Osteocyte (in vitro differentiated cells): ENCODE measurements at regions not wholly inside any gene's neighbourhood (a gene's known extent, or its start where the extent isn't known, plus 50 kb on each side); places are given as distances from the start of the nearest gene placed in this dataset.

Experiments
- DNase-seq: peaks from one replicate; pipeline ENCODE4 v3.0.0; 2021; ENCODE audit warnings: mixed read lengths; ENCODE audit not compliant: unreplicated experiment; ENCODE audit errors: extremely low spot score
- H3K27ac Mint-ChIP-seq: one replicate; pipeline ENCODE4 v1.8.0; 2021; ENCODE audit warnings: mild to moderate bottlenecking, mixed read lengths; ENCODE audit not compliant: unreplicated experiment
- H3K27me3 Mint-ChIP-seq: one replicate; pipeline ENCODE4 v1.8.0; 2021; ENCODE audit warnings: mixed read lengths; ENCODE audit not compliant: unreplicated experiment
- H3K36me3 Mint-ChIP-seq: one replicate; pipeline ENCODE4 v1.8.0; 2021; ENCODE audit warnings: mixed read lengths; ENCODE audit not compliant: unreplicated experiment
- H3K4me1 Mint-ChIP-seq: one replicate; pipeline ENCODE4 v1.8.0; 2021; ENCODE audit warnings: mixed read lengths; ENCODE audit not compliant: unreplicated experiment
- H3K4me3 Mint-ChIP-seq: one replicate; pipeline ENCODE4 v1.8.0; 2021; ENCODE audit warnings: mild to moderate bottlenecking, moderate library complexity, mixed read lengths; ENCODE audit not compliant: unreplicated experiment
- H3K9me3 Mint-ChIP-seq: one replicate; pipeline ENCODE4 v1.8.0; 2021; ENCODE audit warnings: mixed read lengths; ENCODE audit not compliant: unreplicated experiment
- TF ChIP-seq, protein P1 (sequence below): fragments of 200-600 bp; sonication (generic); IDR thresholded peaks from 2 replicates; pipeline ENCODE4 v1.5.0; 2021; ENCODE audit warnings: antibody characterized with exemption, mild to moderate bottlenecking, moderate library complexity

GRCh38 chr15:98123297-98123696 is 162.8 kb downstream of the ARRDC4 start:
- Mint-ChIP-seq H3K4me3 (no peak overlapping the region), H3K27me3 (no peaks in the 10 kb centered on the region), H3K36me3 (no peaks in the 10 kb centered on the region), H3K9me3 (no peaks in the 10 kb centered on the region), H3K27ac (no peak overlapping the region), H3K4me1 (peaks cover 56% of the 10 kb centered on the region)
- no peak for DNase-seq
- TF ChIP-seq, protein P1, sequence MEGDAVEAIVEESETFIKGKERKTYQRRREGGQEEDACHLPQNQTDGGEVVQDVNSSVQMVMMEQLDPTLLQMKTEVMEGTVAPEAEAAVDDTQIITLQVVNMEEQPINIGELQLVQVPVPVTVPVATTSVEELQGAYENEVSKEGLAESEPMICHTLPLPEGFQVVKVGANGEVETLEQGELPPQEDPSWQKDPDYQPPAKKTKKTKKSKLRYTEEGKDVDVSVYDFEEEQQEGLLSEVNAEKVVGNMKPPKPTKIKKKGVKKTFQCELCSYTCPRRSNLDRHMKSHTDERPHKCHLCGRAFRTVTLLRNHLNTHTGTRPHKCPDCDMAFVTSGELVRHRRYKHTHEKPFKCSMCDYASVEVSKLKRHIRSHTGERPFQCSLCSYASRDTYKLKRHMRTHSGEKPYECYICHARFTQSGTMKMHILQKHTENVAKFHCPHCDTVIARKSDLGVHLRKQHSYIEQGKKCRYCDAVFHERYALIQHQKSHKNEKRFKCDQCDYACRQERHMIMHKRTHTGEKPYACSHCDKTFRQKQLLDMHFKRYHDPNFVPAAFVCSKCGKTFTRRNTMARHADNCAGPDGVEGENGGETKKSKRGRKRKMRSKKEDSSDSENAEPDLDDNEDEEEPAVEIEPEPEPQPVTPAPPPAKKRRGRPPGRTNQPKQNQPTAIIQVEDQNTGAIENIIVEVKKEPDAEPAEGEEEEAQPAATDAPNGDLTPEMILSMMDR: no peak

DNA sequence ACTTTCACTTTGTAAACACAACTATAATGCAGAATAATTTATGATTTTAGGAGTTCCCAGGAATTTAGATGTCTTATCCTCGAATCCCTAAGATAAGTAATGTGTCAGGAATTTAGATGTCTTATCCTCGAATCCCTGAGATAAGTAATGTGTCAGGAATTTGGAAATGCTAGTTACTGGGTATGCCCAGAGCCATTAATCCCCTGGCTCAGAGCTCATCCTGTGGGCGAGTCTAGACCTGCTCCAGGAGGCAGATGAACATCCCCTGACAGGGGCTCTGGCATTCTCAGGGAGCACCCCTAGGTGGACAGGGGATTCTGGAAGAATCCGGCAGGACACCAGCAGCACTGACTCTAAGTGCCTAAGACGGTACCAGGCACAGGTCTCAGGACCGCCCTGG is 163.3 kb downstream of the ARRDC4 start:
- DNase-seq: no peak
- Mint-ChIP-seq H3K27ac (no peak overlapping the region), H3K9me3 (no peaks in the 10 kb centered on the region), H3K36me3 (no peaks in the 10 kb centered on the region), H3K4me1 (peaks cover 56% of the 10 kb centered on the region), H3K27me3 (no peaks in the 10 kb centered on the region), H3K4me3 (no peak overlapping the region)
- TF ChIP-seq, protein P1: no peak

DNA sequence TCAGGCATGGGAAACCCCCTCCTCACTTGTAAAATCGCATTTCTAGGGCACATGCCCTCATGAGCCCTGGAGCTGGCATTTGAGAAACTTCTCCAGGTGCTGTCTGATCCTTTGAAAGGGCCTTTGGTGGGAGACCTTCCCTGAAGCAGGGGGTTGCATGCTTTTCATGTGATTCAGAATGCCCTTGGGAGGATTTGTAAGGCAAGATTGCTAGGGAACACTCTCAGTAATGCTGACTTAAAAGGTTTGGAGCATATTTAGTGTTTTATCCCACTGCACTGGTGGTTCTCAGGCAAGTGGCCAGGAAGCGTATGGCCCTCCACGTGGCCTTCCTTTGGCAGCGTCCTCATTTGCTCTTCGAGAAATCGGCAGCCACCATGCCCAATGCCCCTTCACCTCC is 164.1 kb downstream of the ARRDC4 start:
- TF ChIP-seq, protein P1: no peak
- H3K27ac Mint-ChIP-seq: peak overlapping the region; percentile 58
- no peak for DNase-seq
- no peaks in the 10 kb centered on the region for H3K9me3 Mint-ChIP-seq
- no peaks in the 10 kb centered on the region for H3K27me3 Mint-ChIP-seq
- no peak overlapping the region for H3K4me3 Mint-ChIP-seq
- no peaks in the 10 kb centered on the region for H3K36me3 Mint-ChIP-seq
- peaks cover 56% of the 10 kb centered on the region for H3K4me1 Mint-ChIP-seq

DNA sequence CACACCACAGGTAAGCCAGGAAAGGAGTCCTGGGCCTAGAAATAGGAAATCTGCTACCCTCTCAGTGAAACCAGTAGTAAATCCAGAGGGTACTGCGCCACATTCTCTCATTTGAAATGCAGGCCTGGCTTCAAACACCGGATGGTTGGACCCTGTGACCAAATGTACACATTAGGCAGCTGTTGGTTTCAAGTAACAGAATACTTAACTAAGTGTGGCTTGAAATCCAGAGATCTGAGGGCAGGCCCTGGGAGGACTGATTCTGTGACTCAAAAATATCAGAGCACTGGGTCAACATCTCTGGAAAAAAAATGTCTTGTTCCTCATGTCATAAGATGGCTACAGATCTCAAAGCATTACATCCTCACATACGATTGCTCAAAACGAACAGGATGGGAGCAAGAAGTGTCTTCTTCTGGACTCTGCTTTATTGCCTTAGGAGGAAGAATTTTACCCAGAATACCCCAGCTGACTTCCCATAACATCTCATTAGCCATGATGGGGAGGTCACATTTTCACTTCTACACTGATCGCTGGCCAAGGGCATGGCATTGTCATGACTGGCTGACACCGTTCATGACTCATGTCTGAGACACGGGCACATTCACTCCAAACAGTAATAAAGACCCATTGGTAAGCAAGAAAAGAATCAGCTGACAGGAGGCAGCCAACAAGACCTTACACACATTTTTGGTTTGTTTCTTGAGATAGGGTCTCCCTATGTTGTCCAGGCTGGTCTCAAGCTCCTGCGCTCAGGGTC is 166.0 kb downstream of the ARRDC4 start:
- Mint-ChIP-seq H3K27me3 (no peaks in the 10 kb centered on the region), H3K9me3 (peaks cover under 1% of the 10 kb centered on the region), H3K4me3 (no peak overlapping the region), H3K27ac (no peak overlapping the region), H3K4me1 (peaks cover 42% of the 10 kb centered on the region), H3K36me3 (no peaks in the 10 kb centered on the region)
- DNase-seq: no peak
- TF ChIP-seq, protein P1: no peak

DNA sequence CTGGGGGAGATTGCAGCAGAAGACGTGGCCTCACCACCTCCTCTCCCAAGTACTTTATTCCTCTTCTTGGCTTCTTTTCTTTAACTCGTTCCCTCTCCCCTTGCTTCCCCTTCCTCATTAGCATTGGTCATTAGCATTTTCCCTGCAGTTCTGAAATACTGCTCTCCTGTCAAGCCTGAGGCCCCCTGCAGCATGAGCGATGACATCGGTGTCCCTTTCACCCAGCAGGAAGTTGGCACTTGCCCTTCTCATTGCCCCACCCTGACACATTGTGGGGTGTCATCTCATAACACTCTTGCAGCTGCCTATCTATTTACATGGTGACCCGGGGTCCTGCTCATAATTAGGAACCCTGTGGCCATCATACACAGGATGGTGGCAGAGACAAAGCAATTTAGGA is 167.1 kb downstream of the ARRDC4 start:
- no peak overlapping the region for H3K27ac Mint-ChIP-seq
- TF ChIP-seq, protein P1: no peak
- peaks cover 3% of the 10 kb centered on the region for H3K9me3 Mint-ChIP-seq
- H3K36me3 Mint-ChIP-seq: no peaks in the 10 kb centered on the region
- no peak overlapping the region for H3K4me3 Mint-ChIP-seq
- H3K27me3 Mint-ChIP-seq: no peaks in the 10 kb centered on the region
- no peak for DNase-seq
- peaks cover 32% of the 10 kb centered on the region for H3K4me1 Mint-ChIP-seq
